PC-3 (cell line): ENCODE measurements at regions not wholly inside any gene's neighbourhood (a gene's known extent, or its start where the extent isn't known, plus 50 kb on each side); places are given as distances from the start of the nearest gene placed in this dataset.
A peak's percentile ranks its signal among the peaks of the same experiment; 100 is the strongest.

Experiments used
- ATAC-seq: fragments of 200-7000 bp; cut with Tn5 transposase; 2 replicates; pipeline ENCODE4 v1.9.1; 2020; ENCODE audit warnings: mild to moderate bottlenecking, moderate library complexity
- BruUV-seq: library from RNA; stranded (reverse); fragments of 400-500 nt; replicated peaks from 2 replicates; lab custom pipeline; 2021; lab: Mats Ljungman, UMichigan
- CTCF ChIA-PET: fragments of 300-600 bp; sonication (Branson Sonifier 250); formaldehyde crosslinking; loops from one replicate; lab custom pipeline; 2022; ENCODE audit warnings: antibody characterized with exemption; lab: Charles Lee
- POLR2A ChIA-PET: fragments of 300-600 bp; sonication (Branson Sonifier 250); formaldehyde crosslinking; loops from one replicate; lab custom pipeline; 2022; ENCODE audit warnings: antibody characterized with exemption; ENCODE audit not compliant: unreplicated experiment; lab: Charles Lee
- DNase-seq: peaks from one replicate; pipeline ENCODE4 v3.0.0-alpha.2; 2015
- H2AFZ ChIP-seq: fragments of 300-600 bp; sonication (generic); 2 replicates; pipeline ENCODE4 v1.6.0; 2016; ENCODE audit warnings: antibody characterized with exemption, low read length
- H3F3A ChIP-seq: fragments of 300-600 bp; sonication (generic); one replicate; pipeline ENCODE4 v1.6.0; 2017; ENCODE audit warnings: antibody characterized with exemption, low read length, control low read depth, mild to moderate bottlenecking; ENCODE audit not compliant: unreplicated experiment
- H3K27ac ChIP-seq: fragments of 300-600 bp; sonication (generic); 2 replicates; pipeline ENCODE4 v1.5.1; 2016; ENCODE audit warnings: mild to moderate bottlenecking, low read length
- H3K27me3 ChIP-seq: fragments of 300-600 bp; sonication (generic); 2 replicates; pipeline ENCODE4 v1.6.1; 2016; ENCODE audit warnings: low read length, mixed read lengths
- H3K36me3 ChIP-seq: fragments of 300-600 bp; sonication (generic); 2 replicates; pipeline ENCODE4 v1.6.1; 2016; ENCODE audit warnings: low read depth, mixed run types, low read length, mixed read lengths
- H3K4me1 ChIP-seq: fragments of 300-600 bp; sonication (generic); 2 replicates; pipeline ENCODE4 v1.5.1; 2016; ENCODE audit warnings: low read length; ENCODE audit not compliant: insufficient read depth
- H3K4me2 ChIP-seq: fragments of 300-600 bp; sonication (generic); 2 replicates; pipeline ENCODE4 v1.6.0; 2016; ENCODE audit warnings: low read length
- H3K4me3 ChIP-seq: fragments of 300-600 bp; sonication (generic); 2 replicates; pipeline ENCODE4 v1.5.1; 2016; ENCODE audit warnings: mild to moderate bottlenecking, low read length, mixed read lengths
- H3K79me2 ChIP-seq: fragments of 300-600 bp; sonication (generic); 2 replicates; pipeline ENCODE4 v1.6.1; 2017; ENCODE audit warnings: low read length, mixed read lengths
- H3K9ac ChIP-seq: fragments of 300-600 bp; sonication (generic); 2 replicates; pipeline ENCODE4 v1.6.0; 2016; ENCODE audit warnings: mild to moderate bottlenecking, low read length
- H3K9me2 ChIP-seq: fragments of 300-600 bp; sonication (generic); replicated peaks from 2 replicates; pipeline ENCODE4 v1.6.1; 2016; ENCODE audit warnings: mixed run types, low read length, mixed read lengths
- H3K9me3 ChIP-seq: fragments of 300-600 bp; sonication (generic); 2 replicates; pipeline ENCODE4 v1.6.1; 2016; ENCODE audit warnings: low read length, mixed read lengths
- H4K20me1 ChIP-seq: fragments of 300-600 bp; sonication (generic); 2 replicates; pipeline ENCODE4 v1.6.1; 2016; ENCODE audit warnings: low read length, mixed read lengths
- CTCF ChIP-seq: fragments of 300-600 bp; sonication (generic); conservative IDR thresholded peaks from 2 replicates; pipeline ENCODE4 v1.5.1; 2017; ENCODE audit warnings: antibody characterized with exemption, low read depth, mild to moderate bottlenecking, low read length
- EZH2 ChIP-seq: fragments of 300-600 bp; sonication (generic); IDR thresholded peaks from one replicate; pipeline ENCODE4 v1.6.1; 2017; ENCODE audit warnings: antibody characterized with exemption, mild to moderate bottlenecking, low read length; ENCODE audit not compliant: unreplicated experiment
- EZH2phosphoT487 ChIP-seq: fragments of 300-600 bp; sonication (generic); IDR thresholded peaks from 2 replicates; pipeline ENCODE4 v1.6.1; 2018; ENCODE audit warnings: mild to moderate bottlenecking, antibody characterized with exemption, low read length, borderline replicate concordance
- intact Hi-C: fragments of 100-400 bp; cut with micrococcal nuclease; formaldehyde crosslinking; loops from 2 replicates; pipeline ENCODE4 v1.9.0; 2023

DNA sequence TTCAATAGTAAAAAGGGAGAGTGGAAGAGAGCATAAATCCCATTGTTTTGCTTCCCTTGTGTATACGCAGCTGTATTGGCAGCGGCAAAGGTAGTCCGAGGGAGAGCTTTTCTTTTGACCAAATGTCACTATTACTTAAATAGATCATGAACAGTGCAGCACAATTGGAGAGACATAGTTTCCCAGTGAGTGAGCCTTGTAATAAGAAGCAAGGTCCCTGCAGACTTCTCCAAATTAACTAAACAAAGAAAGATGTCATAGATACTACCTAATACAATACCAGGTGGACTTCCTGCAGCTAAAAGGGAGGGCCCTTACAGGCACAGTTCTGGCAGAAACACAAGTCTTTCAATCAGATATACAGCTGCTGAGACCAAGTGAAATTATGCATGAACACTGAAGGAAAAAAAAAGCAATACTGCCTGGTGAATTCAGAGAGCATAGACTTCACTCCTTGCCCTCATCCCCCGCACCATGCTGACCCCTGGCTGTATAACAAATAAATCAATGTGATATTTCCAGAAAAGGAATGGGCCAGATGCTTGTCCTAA is 404.7 kb upstream of the CDH2 start:
- Histone ChIP-seq H3K9ac (no peak overlapping the region), H3K9me3 (no peaks in the 10 kb centered on the region), H3K27ac (no peak overlapping the region), H3K27me3 (no peaks in the 10 kb centered on the region), H3K79me2 (no peaks in the 10 kb centered on the region), H3K4me1 (peaks cover 14% of the 10 kb centered on the region), H4K20me1 (no peaks in the 10 kb centered on the region), H3K4me3 (no peak overlapping the region), H3K36me3 (no peaks in the 10 kb centered on the region), H3K4me2 (no peak overlapping the region), H2AFZ (no peak overlapping the region), H3K9me2 (no peaks in the 10 kb centered on the region), H3F3A (no peaks in the 10 kb centered on the region)
- no peak for ATAC-seq
- intact Hi-C loops = no loop called here
- BruUV-seq = no TSS peak
- DNase-seq = no peak
- CTCF ChIA-PET = no interaction called here
- TF ChIP-seq CTCF (no peak), EZH2phosphoT487 (no peak), EZH2 (no peak)
- POLR2A ChIA-PET = no interaction called here

GRCh38 chr18:28576941-28577340 is 400.0 kb upstream of the CDH2 start:
- peak; percentile 84 for ATAC-seq
- Histone ChIP-seq H4K20me1 (no peaks in the 10 kb centered on the region), H3K4me2 (no peak overlapping the region), H3K4me1 (peaks cover 4% of the 10 kb centered on the region; the same call in 1 of the 2 replicates), H3K9me2 (no peaks in the 10 kb centered on the region), H3F3A (no peaks in the 10 kb centered on the region), H3K27ac (no peak overlapping the region), H3K36me3 (no peaks in the 10 kb centered on the region), H3K9me3 (no peaks in the 10 kb centered on the region), H3K9ac (no peak overlapping the region), H2AFZ (no peak overlapping the region), H3K79me2 (no peaks in the 10 kb centered on the region), H3K4me3 (no peak overlapping the region), H3K27me3 (no peaks in the 10 kb centered on the region)
- intact Hi-C loops = no loop called here
- ChIA-PET POLR2A (no interaction called here), CTCF (no interaction called here)
- no TSS peak for BruUV-seq
- TF ChIP-seq EZH2phosphoT487 (no peak), EZH2 (no peak), CTCF (peak; percentile 15; the same call in 1 of the 2 replicates)
- peak; percentile 55 for DNase-seq

GRCh38 chr18:28575123-28575522 is 398.2 kb upstream of the CDH2 start:
- Histone ChIP-seq H3K4me3 (no peak overlapping the region), H3K27ac (no peak overlapping the region), H3F3A (no peaks in the 10 kb centered on the region), H3K9me3 (no peaks in the 10 kb centered on the region), H3K4me2 (no peak overlapping the region), H3K36me3 (no peaks in the 10 kb centered on the region), H3K9me2 (no peaks in the 10 kb centered on the region), H4K20me1 (no peaks in the 10 kb centered on the region), H2AFZ (no peak overlapping the region), H3K27me3 (no peaks in the 10 kb centered on the region), H3K9ac (no peak overlapping the region), H3K4me1 (peaks cover 4% of the 10 kb centered on the region; the same call in 1 of the 2 replicates), H3K79me2 (no peaks in the 10 kb centered on the region)
- intact Hi-C loops = no loop called here
- BruUV-seq = no TSS peak
- ATAC-seq (no peak), DNase-seq (no peak)
- CTCF ChIA-PET = no interaction called here
- TF ChIP-seq EZH2phosphoT487 (no peak), CTCF (no peak), EZH2 (no peak)
- POLR2A ChIA-PET = no interaction called here
